ACC112 (cell line): ENCODE measurements at regions not wholly inside any gene's neighbourhood (a gene's known extent, or its start where the extent isn't known, plus 50 kb on each side); places are given as distances from the start of the nearest gene placed in this dataset.

ENCODE experiments used
- H2AFZ ChIP-seq: fragments of 200-600 bp; sonication (generic); one replicate; pipeline ENCODE4 v1.6.0; 2017; ENCODE audit warnings: antibody characterized with exemption, low read length; ENCODE audit not compliant: unreplicated experiment
- H3K27ac ChIP-seq: fragments of 200-600 bp; sonication (generic); 2 replicates; pipeline ENCODE4 v1.5.1; 2014; ENCODE audit warnings: low read depth, mild to moderate bottlenecking, antibody characterized with exemption, low read length, moderate library complexity
- H3K27me3 ChIP-seq: fragments of 200-600 bp; sonication (generic); 2 replicates; pipeline ENCODE4 v1.6.1; 2014; ENCODE audit warnings: mild to moderate bottlenecking, antibody characterized with exemption, low read length, moderate library complexity, mixed read lengths; ENCODE audit not compliant: insufficient read depth
- H3K36me3 ChIP-seq: fragments of 200-600 bp; sonication (generic); 2 replicates; pipeline ENCODE4 v1.6.1; 2016; ENCODE audit warnings: mild to moderate bottlenecking, antibody characterized with exemption, low read length, moderate library complexity, mixed read lengths; ENCODE audit not compliant: insufficient read depth
- H3K4me1 ChIP-seq: fragments of 200-600 bp; sonication (generic); one replicate; pipeline ENCODE4 v1.6.1; 2016; ENCODE audit warnings: low read length, mixed read lengths; ENCODE audit not compliant: insufficient read depth, unreplicated experiment, control insufficient read depth
- H3K4me3 ChIP-seq: fragments of 200-600 bp; sonication (generic); 2 replicates; pipeline ENCODE4 v1.5.1; 2014; ENCODE audit warnings: mild to moderate bottlenecking, low read depth, low read length
- H3K79me2 ChIP-seq: fragments of 200-600 bp; sonication (generic); one replicate; pipeline ENCODE4 v1.6.0; 2016; ENCODE audit warnings: low read length; ENCODE audit not compliant: control insufficient read depth, unreplicated experiment, insufficient read depth

DNA sequence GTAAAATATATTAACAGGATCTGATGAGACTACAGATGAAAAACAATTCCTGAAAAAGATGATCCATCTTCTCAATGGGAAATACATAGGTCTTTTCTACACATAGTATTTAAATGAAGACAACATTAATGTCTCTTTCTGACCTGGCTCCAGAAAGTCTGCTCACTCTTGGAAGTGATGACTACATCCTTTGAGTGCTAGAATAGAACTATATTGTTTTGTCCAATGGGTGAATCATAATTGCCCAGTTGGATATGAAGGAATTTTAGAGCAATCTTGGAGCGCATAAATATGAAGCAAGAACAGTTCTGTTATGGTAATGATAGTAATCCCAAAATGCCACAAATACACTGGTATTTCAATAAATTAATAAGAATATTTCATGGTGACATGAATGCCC is 322.1 kb downstream of the DEPDC1B start:
- no peak overlapping the region for H2AFZ ChIP-seq
- no peaks in the 10 kb centered on the region for H3K4me1 ChIP-seq
- no peaks in the 10 kb centered on the region for H3K79me2 ChIP-seq
- no peaks in the 10 kb centered on the region for H3K36me3 ChIP-seq
- no peaks in the 10 kb centered on the region for H3K27me3 ChIP-seq
- H3K4me3 ChIP-seq, result no peak overlapping the region
- no peak overlapping the region for H3K27ac ChIP-seq

DNA sequence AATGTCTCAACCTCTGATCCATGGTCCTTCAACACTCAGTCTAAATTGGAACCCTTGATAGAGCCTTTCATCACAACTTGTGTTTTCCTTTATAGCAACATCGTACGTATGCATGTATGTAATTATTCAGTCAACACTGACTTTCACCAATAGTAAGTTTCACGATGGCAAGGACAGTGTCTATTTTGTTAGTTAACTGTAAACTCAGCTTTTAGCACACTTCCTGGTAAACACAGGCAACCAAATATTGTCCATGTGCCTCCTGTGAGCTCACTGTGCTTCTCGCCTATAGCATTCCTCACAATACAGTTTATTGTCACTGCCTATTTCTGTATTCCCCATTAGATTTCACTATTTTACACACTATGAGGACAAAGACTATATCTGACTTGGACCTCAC is 323.1 kb downstream of the DEPDC1B start:
- Histone ChIP-seq H3K27ac (no peak overlapping the region), H2AFZ (no peak overlapping the region), H3K27me3 (no peaks in the 10 kb centered on the region), H3K79me2 (no peaks in the 10 kb centered on the region), H3K36me3 (no peaks in the 10 kb centered on the region), H3K4me3 (no peak overlapping the region), H3K4me1 (no peaks in the 10 kb centered on the region)

DNA sequence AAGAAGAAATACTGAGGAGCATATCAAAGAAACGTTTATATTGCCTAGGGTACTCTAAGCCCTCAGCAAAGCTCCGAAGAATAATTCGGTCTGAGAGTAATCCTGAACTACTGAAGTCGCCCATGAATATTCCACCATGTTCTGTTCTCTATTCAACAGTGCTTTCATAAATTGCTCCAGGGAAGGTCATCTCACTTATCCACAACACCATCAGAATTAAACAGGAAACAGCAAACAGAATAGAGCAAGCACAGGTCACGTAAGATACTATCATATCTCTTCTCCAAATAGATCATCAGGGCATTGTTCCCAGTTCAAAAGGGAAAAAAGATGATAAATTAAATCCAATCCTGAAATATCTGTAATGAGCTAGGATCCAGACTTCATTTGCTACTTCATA is 325.6 kb downstream of the DEPDC1B start:
- Histone ChIP-seq H3K27ac (no peak overlapping the region), H3K79me2 (no peaks in the 10 kb centered on the region), H3K4me1 (no peaks in the 10 kb centered on the region), H3K36me3 (no peaks in the 10 kb centered on the region), H3K4me3 (no peak overlapping the region), H2AFZ (no peak overlapping the region), H3K27me3 (no peaks in the 10 kb centered on the region)

DNA sequence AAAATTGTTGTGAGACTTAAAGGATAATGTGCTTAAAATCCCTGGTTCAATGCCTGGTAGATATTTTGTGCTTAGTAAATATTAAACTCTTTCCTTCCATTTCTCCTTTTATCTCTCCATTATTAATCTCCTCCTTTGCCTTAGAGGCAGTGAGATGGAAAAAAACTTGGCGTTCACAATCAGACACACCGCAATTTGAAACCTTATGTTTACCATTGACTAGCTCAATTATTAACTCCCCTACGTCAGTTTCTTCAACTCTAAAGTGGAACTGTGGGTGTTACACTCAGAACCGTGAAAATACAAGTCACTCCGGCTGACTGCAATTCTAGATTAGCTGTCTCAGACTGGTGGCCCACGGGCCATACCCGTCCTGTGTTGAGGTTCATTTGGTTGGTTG is 327.2 kb downstream of the DEPDC1B start:
- no peaks in the 10 kb centered on the region for H3K79me2 ChIP-seq
- H2AFZ ChIP-seq, result no peak overlapping the region
- H3K27me3 ChIP-seq, result no peaks in the 10 kb centered on the region
- no peak overlapping the region for H3K4me3 ChIP-seq
- H3K4me1 ChIP-seq, result no peaks in the 10 kb centered on the region
- H3K27ac ChIP-seq, result no peak overlapping the region
- H3K36me3 ChIP-seq, result no peaks in the 10 kb centered on the region

DNA sequence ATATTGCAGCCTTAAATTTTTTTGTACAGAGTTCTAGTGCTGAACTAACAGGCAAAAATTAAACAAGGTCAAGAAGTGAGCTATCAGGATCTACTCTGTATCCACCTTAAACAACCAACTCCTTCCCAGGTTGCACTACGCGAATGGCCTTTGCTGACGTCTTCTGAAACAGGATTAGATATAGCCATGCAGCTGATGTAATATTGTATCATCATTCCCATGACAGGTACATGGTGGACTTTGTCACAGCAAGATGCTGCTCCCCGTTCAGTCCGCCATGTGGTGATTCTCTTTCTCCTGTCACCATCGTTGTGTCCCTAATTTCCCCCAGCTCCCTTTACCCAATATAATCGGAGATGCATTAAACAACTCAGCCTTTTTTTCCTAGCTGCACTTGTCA is 328.9 kb downstream of the DEPDC1B start:
- H3K4me3 ChIP-seq, result no peak overlapping the region
- no peaks in the 10 kb centered on the region for H3K36me3 ChIP-seq
- H3K79me2 ChIP-seq, result no peaks in the 10 kb centered on the region
- H3K4me1 ChIP-seq, result no peaks in the 10 kb centered on the region
- H2AFZ ChIP-seq, result no peak overlapping the region
- no peak overlapping the region for H3K27ac ChIP-seq
- no peaks in the 10 kb centered on the region for H3K27me3 ChIP-seq

DNA sequence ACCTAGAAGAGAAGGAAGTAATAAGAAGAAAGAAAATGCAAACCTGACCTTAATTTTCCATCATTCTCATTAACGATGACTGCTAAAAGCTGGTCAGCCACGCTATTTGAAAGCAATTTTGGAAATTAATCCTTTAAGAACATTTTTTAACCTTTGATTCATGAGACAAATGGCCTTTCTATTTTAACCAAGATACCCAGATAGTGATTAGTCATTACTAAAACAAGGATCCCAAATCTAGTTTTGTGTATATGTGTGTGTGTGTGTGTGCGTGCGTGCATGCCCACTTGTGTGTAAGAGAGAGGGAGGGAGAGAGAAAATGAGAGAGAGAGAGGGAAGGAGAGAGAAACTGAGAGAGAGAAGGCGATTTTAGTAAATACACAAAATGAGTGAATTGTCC is 329.5 kb downstream of the DEPDC1B start:
- H3K27me3 ChIP-seq, result no peaks in the 10 kb centered on the region
- H3K27ac ChIP-seq, result no peak overlapping the region
- H3K79me2 ChIP-seq, result no peaks in the 10 kb centered on the region
- no peak overlapping the region for H2AFZ ChIP-seq
- no peaks in the 10 kb centered on the region for H3K4me1 ChIP-seq
- H3K4me3 ChIP-seq, result no peak overlapping the region
- no peaks in the 10 kb centered on the region for H3K36me3 ChIP-seq

DNA sequence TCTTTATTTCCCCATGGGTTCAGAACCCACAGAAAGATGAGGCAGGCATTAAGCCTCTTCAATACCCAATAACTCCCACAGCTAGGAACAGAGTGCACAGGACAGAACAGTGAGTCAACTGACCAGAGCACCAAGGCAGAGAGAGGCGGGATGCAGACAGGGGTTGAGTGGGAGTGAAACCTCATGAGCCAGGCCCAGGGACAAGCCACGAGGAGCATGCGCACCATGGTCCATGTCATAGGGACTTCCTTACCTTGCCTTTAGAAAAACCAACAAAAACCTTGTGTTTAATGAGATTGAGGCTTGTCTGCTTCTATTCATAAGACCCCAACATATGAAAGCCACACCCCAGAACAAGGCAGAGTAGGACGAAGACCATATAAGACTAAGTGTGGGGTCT is 330.6 kb downstream of the DEPDC1B start:
- Histone ChIP-seq H3K4me1 (no peaks in the 10 kb centered on the region), H3K27ac (no peak overlapping the region), H2AFZ (no peak overlapping the region), H3K36me3 (no peaks in the 10 kb centered on the region), H3K4me3 (no peak overlapping the region), H3K79me2 (no peaks in the 10 kb centered on the region), H3K27me3 (no peaks in the 10 kb centered on the region)

DNA sequence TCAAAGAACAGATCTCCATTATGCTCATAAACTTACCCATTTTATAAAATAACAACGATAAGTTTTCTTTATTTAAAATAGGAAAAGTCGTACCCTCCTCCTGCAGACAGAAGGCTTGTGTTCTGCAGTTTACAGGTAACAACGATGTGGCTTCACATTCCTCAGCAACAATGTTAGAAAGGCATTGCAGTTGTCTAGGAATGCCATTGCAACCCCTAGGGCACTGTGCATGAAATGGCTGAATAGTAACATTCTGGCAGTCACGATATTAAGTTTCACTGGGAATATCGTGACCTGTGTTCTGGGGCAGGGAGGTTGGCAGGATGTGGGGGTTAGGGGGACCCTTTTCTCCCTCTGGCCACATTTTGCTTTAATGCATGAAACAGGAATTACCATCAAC is 331.9 kb downstream of the DEPDC1B start:
- H2AFZ ChIP-seq, result no peak overlapping the region
- no peak overlapping the region for H3K27ac ChIP-seq
- no peaks in the 10 kb centered on the region for H3K4me1 ChIP-seq
- no peak overlapping the region for H3K4me3 ChIP-seq
- H3K36me3 ChIP-seq, result no peaks in the 10 kb centered on the region
- H3K27me3 ChIP-seq, result no peaks in the 10 kb centered on the region
- no peaks in the 10 kb centered on the region for H3K79me2 ChIP-seq

DNA sequence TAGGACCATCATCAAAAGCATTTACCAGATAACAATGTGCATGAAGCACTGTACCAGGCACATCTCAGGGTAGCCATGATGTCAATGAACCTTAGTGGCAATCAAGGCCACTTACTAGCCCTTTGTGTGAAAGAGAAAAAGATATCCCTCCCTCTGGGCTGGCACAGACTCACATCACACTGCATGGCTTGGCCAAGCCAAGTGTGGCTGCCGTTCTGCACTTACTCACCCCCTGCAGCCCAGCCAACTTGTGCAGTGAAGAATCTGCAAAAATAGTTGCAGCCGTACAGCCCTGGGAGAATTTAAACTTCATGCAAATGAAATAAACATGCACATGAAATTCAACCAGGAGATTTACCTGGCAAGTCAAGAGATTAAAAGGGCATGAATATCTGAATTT is 333.5 kb downstream of the DEPDC1B start:
- H3K4me1 ChIP-seq, result no peaks in the 10 kb centered on the region
- no peaks in the 10 kb centered on the region for H3K27me3 ChIP-seq
- H3K27ac ChIP-seq, result no peak overlapping the region
- no peak overlapping the region for H3K4me3 ChIP-seq
- H3K36me3 ChIP-seq, result no peaks in the 10 kb centered on the region
- no peaks in the 10 kb centered on the region for H3K79me2 ChIP-seq
- no peak overlapping the region for H2AFZ ChIP-seq

DNA sequence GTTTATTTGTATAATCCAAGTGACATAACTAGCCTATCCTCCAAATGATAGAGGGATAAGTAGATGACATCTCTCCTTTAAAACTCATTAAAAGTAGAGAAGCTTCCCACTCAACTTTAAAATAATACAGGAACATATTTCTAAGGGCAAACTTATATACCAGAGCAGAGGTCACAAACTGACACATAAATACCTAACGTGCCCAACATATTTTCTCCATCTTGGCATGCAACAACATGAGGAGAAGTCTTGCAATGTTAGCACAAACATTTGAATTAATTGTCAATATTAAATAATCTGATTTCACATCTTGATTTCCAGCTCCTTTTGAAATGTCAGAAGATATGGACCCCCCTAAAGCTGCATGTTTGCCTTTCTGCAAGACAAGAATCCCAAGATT is 335.0 kb downstream of the DEPDC1B start:
- Histone ChIP-seq H3K27ac (no peak overlapping the region), H3K79me2 (no peaks in the 10 kb centered on the region), H3K27me3 (no peaks in the 10 kb centered on the region), H3K4me3 (no peak overlapping the region), H3K4me1 (no peaks in the 10 kb centered on the region), H2AFZ (no peak overlapping the region), H3K36me3 (no peaks in the 10 kb centered on the region)

DNA sequence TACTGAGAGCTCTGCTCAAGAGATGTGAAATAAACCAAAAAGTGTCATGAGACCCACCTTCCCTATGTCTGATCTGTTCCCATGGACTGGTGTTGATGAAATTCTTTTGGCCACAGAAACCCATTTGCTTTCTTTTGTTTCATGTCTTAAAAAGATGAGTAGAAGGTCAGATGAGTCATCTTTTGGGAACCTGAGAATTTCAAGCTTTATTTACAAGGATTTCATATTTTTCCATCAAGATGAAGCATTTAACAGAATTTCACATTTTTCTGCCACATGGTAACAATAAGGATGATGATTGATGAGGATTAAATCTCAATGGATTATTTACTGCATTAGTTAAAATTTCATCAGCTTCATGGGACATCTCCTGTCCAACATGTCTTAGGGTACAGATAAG is 337.8 kb downstream of the DEPDC1B start:
- Histone ChIP-seq H3K27me3 (no peaks in the 10 kb centered on the region), H3K36me3 (no peaks in the 10 kb centered on the region), H3K4me1 (no peaks in the 10 kb centered on the region), H2AFZ (no peak overlapping the region), H3K27ac (no peak overlapping the region), H3K79me2 (no peaks in the 10 kb centered on the region), H3K4me3 (no peak overlapping the region)

DNA sequence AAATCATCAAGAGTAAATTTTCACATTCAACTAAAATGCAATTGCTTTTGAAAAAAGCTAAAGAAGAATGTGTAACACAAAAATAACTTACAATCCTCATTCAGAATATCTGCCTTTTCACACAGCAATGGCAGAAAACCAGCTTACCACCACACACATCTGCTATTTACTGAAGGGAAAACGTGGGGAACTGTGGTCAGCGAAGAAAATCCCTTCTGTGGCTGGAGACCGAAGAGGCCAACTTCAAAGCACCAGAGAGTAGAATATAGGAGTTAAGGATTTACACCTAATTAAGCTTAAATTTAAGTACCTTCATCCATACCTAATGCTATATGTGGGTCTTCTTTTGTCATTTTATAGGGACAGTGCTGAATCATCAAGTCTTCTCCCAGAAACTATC is 339.6 kb downstream of the DEPDC1B start:
- Histone ChIP-seq H3K27ac (no peak overlapping the region), H3K4me3 (no peak overlapping the region), H2AFZ (no peak overlapping the region), H3K27me3 (no peaks in the 10 kb centered on the region), H3K36me3 (no peaks in the 10 kb centered on the region), H3K4me1 (no peaks in the 10 kb centered on the region), H3K79me2 (no peaks in the 10 kb centered on the region)
